GM23338 (cell line): ENCODE measurements at regions not wholly inside any gene's neighbourhood (a gene's known extent, or its start where the extent isn't known, plus 50 kb on each side); places are given as distances from the start of the nearest gene placed in this dataset.

ENCODE experiments used
- CREB1 ChIP-seq: fragments of 250-450 bp; sonication (Bioruptor Pico); IDR thresholded peaks from 2 replicates; pipeline ENCODE4 v1.5.0; 2020; ENCODE audit warnings: low read depth, mild to moderate bottlenecking, moderate library complexity
- EZH2 ChIP-seq: fragments of 200-600 bp; sonication (generic); IDR thresholded peaks from one replicate; pipeline ENCODE4 v1.8.0; 2017; ENCODE audit warnings: antibody characterized with exemption, mild to moderate bottlenecking, low read depth; ENCODE audit not compliant: unreplicated experiment
- EZH2phosphoT487 ChIP-seq: fragments of 200-600 bp; sonication (generic); IDR thresholded peaks from one replicate; pipeline ENCODE4 v1.8.1; 2018; ENCODE audit warnings: antibody characterized with exemption; ENCODE audit not compliant: unreplicated experiment
- JUNB ChIP-seq: IDR thresholded peaks from one replicate; pipeline ENCODE4 v1.6.1; 2016; ENCODE audit warnings: antibody characterized with exemption; ENCODE audit not compliant: unreplicated experiment
- POLR2AphosphoS5 ChIP-seq: IDR thresholded peaks from 2 replicates; pipeline ENCODE4 v1.6.1; 2016; ENCODE audit warnings: antibody characterized with exemption, low read depth
- STAT1 ChIP-seq: IDR thresholded peaks from one replicate; pipeline ENCODE4 v1.6.1; 2016; ENCODE audit warnings: antibody characterized with exemption; ENCODE audit not compliant: unreplicated experiment
- ZNF114 ChIP-seq: fragments of 250-450 bp; sonication (Bioruptor Pico); IDR thresholded peaks from 2 replicates; pipeline ENCODE4 v1.5.0; 2020; ENCODE audit warnings: mild to moderate bottlenecking, moderate library complexity
- ZNF331 ChIP-seq: fragments of 250-450 bp; sonication (Bioruptor Pico); IDR thresholded peaks from 2 replicates; pipeline ENCODE4 v1.5.0; 2020; ENCODE audit warnings: low read depth, mild to moderate bottlenecking, moderate library complexity
- TF ChIP-seq, protein P1 (sequence below), 2 experiments: fragments of 200-600 bp in 1 of 2; sonication (generic) in 1 of 2; conservative IDR thresholded peaks; 2 replicates each; pipeline versions ENCODE4 v1.5.1 to v1.6.1; 2016 to 2017; ENCODE audit warnings: antibody characterized with exemption in 2 of 2, low read depth in 2 of 2, mild to moderate bottlenecking in 2 of 2, moderate library complexity in 1 of 2
- TF ChIP-seq, protein P2 (sequence below): IDR thresholded peaks from one replicate; pipeline ENCODE4 v1.6.1; 2018; ENCODE audit warnings: antibody characterized with exemption; ENCODE audit not compliant: unreplicated experiment
- TF ChIP-seq, protein P3 (sequence below): IDR thresholded peaks from 2 replicates; pipeline ENCODE4 v1.6.1; 2016; ENCODE audit warnings: antibody characterized with exemption
- TF ChIP-seq, protein P4 (sequence below): fragments of 250-450 bp; sonication (Bioruptor Pico); IDR thresholded peaks from 2 replicates; pipeline ENCODE4 v1.5.0; 2020; ENCODE audit warnings: mild to moderate bottlenecking, moderate library complexity

DNA sequence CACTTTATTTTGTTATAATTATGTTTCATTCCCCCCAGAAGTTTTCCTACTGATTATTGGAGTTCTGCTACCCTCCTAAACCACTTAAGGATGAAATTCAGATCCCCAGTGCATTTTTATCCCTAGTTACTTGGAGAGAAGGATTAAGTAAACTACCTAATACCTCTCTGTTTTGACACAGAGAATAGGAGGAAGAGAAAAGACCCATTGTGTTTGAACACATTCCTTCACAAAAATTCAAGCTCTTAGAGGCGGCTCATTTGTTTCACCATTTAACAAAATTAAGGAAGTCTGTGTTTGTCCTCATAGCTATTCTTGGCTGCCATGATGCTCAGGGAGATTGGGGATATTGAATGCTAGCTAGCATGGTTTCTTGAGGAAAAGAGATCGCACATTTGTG, 492.6 kb downstream of the EBF1 start:
- TF ChIP-seq, protein P1, sequence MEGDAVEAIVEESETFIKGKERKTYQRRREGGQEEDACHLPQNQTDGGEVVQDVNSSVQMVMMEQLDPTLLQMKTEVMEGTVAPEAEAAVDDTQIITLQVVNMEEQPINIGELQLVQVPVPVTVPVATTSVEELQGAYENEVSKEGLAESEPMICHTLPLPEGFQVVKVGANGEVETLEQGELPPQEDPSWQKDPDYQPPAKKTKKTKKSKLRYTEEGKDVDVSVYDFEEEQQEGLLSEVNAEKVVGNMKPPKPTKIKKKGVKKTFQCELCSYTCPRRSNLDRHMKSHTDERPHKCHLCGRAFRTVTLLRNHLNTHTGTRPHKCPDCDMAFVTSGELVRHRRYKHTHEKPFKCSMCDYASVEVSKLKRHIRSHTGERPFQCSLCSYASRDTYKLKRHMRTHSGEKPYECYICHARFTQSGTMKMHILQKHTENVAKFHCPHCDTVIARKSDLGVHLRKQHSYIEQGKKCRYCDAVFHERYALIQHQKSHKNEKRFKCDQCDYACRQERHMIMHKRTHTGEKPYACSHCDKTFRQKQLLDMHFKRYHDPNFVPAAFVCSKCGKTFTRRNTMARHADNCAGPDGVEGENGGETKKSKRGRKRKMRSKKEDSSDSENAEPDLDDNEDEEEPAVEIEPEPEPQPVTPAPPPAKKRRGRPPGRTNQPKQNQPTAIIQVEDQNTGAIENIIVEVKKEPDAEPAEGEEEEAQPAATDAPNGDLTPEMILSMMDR (conservative IDR thresholded peaks at IDR 0.05; ENCODE audit: low read depth in 2 of 2), result no peak
- TF ChIP-seq ZNF331 (CRISPR knock-in tag) (no peak), EZH2 (no peak), POLR2AphosphoS5 (no peak), EZH2phosphoT487 (no peak), JUNB (no peak), ZNF114 (CRISPR knock-in tag) (no peak), STAT1 (no peak), CREB1 (CRISPR knock-in tag) (no peak)
- TF ChIP-seq, protein P2, sequence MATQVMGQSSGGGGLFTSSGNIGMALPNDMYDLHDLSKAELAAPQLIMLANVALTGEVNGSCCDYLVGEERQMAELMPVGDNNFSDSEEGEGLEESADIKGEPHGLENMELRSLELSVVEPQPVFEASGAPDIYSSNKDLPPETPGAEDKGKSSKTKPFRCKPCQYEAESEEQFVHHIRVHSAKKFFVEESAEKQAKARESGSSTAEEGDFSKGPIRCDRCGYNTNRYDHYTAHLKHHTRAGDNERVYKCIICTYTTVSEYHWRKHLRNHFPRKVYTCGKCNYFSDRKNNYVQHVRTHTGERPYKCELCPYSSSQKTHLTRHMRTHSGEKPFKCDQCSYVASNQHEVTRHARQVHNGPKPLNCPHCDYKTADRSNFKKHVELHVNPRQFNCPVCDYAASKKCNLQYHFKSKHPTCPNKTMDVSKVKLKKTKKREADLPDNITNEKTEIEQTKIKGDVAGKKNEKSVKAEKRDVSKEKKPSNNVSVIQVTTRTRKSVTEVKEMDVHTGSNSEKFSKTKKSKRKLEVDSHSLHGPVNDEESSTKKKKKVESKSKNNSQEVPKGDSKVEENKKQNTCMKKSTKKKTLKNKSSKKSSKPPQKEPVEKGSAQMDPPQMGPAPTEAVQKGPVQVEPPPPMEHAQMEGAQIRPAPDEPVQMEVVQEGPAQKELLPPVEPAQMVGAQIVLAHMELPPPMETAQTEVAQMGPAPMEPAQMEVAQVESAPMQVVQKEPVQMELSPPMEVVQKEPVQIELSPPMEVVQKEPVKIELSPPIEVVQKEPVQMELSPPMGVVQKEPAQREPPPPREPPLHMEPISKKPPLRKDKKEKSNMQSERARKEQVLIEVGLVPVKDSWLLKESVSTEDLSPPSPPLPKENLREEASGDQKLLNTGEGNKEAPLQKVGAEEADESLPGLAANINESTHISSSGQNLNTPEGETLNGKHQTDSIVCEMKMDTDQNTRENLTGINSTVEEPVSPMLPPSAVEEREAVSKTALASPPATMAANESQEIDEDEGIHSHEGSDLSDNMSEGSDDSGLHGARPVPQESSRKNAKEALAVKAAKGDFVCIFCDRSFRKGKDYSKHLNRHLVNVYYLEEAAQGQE, result no peak
- TF ChIP-seq, protein P3, sequence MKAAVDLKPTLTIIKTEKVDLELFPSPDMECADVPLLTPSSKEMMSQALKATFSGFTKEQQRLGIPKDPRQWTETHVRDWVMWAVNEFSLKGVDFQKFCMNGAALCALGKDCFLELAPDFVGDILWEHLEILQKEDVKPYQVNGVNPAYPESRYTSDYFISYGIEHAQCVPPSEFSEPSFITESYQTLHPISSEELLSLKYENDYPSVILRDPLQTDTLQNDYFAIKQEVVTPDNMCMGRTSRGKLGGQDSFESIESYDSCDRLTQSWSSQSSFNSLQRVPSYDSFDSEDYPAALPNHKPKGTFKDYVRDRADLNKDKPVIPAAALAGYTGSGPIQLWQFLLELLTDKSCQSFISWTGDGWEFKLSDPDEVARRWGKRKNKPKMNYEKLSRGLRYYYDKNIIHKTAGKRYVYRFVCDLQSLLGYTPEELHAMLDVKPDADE, result no peak
- TF ChIP-seq, protein P4, sequence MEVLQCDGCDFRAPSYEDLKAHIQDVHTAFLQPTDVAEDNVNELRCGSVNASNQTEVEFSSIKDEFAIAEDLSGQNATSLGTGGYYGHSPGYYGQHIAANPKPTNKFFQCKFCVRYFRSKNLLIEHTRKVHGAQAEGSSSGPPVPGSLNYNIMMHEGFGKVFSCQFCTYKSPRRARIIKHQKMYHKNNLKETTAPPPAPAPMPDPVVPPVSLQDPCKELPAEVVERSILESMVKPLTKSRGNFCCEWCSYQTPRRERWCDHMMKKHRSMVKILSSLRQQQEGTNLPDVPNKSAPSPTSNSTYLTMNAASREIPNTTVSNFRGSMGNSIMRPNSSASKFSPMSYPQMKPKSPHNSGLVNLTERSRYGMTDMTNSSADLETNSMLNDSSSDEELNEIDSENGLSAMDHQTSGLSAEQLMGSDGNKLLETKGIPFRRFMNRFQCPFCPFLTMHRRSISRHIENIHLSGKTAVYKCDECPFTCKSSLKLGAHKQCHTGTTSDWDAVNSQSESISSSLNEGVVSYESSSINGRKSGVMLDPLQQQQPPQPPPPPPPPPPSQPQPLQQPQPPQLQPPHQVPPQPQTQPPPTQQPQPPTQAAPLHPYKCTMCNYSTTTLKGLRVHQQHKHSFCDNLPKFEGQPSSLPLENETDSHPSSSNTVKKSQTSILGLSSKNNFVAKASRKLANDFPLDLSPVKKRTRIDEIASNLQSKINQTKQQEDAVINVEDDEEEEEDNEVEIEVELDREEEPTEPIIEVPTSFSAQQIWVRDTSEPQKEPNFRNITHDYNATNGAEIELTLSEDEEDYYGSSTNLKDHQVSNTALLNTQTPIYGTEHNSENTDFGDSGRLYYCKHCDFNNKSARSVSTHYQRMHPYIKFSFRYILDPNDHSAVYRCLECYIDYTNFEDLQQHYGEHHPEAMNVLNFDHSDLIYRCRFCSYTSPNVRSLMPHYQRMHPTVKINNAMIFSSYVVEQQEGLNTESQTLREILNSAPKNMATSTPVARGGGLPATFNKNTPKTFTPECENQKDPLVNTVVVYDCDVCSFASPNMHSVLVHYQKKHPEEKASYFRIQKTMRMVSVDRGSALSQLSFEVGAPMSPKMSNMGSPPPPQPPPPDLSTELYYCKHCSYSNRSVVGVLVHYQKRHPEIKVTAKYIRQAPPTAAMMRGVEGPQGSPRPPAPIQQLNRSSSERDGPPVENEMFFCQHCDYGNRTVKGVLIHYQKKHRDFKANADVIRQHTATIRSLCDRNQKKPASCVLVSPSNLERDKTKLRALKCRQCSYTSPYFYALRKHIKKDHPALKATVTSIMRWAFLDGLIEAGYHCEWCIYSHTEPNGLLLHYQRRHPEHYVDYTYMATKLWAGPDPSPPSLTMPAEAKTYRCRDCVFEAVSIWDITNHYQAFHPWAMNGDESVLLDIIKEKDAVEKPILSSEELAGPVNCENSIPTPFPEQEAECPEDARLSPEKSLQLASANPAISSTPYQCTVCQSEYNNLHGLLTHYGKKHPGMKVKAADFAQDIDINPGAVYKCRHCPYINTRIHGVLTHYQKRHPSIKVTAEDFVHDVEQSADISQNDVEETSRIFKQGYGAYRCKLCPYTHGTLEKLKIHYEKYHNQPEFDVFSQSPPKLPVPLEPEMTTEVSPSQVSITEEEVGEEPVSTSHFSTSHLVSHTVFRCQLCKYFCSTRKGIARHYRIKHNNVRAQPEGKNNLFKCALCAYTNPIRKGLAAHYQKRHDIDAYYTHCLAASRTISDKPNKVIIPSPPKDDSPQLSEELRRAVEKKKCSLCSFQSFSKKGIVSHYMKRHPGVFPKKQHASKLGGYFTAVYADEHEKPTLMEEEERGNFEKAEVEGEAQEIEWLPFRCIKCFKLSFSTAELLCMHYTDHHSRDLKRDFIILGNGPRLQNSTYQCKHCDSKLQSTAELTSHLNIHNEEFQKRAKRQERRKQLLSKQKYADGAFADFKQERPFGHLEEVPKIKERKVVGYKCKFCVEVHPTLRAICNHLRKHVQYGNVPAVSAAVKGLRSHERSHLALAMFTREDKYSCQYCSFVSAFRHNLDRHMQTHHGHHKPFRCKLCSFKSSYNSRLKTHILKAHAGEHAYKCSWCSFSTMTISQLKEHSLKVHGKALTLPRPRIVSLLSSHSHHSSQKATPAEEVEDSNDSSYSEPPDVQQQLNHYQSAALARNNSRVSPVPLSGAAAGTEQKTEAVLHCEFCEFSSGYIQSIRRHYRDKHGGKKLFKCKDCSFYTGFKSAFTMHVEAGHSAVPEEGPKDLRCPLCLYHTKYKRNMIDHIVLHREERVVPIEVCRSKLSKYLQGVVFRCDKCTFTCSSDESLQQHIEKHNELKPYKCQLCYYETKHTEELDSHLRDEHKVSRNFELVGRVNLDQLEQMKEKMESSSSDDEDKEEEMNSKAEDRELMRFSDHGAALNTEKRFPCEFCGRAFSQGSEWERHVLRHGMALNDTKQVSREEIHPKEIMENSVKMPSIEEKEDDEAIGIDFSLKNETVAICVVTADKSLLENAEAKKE, result no peak
